BLaER1 treated with 17β-estradiol and CSF1 and Interleukin-3, amounts not matched to agents 10 nM and 100 nM (cell line): ENCODE measurements at regions not wholly inside any gene's neighbourhood (a gene's known extent, or its start where the extent isn't known, plus 50 kb on each side); places are given as distances from the start of the nearest gene placed in this dataset.

Experiments
- H3K27ac ChIP-seq, 11 experiments: shearing (Covaris generic); formaldehyde crosslinking; 2 replicates each; pipeline ENCODE4 v1.8.1; 2022
- H3K27me3 ChIP-seq, 11 experiments: shearing (Covaris generic); formaldehyde crosslinking; 2 replicates each; pipeline ENCODE4 v1.8.1; 2022
- H3K36me3 ChIP-seq, 11 experiments: shearing (Covaris generic); formaldehyde crosslinking; 2 replicates each; pipeline ENCODE4 v1.8.1; 2022
- H3K4me1 ChIP-seq, 10 experiments: shearing (Covaris generic); formaldehyde crosslinking; 2 replicates each; pipeline ENCODE4 v1.8.1; 2022
- H3K4me2 ChIP-seq, 11 experiments: shearing (Covaris generic); formaldehyde crosslinking; 2 replicates each; pipeline ENCODE4 v1.8.1; 2022
- H3K4me3 ChIP-seq, 10 experiments: shearing (Covaris generic); formaldehyde crosslinking; 2 replicates each; pipeline ENCODE4 v1.8.1; 2022
- H3K9ac ChIP-seq, 11 experiments: shearing (Covaris generic); formaldehyde crosslinking; 2 replicates each; pipeline ENCODE4 v1.8.1; 2022
- H3K9me3 ChIP-seq, 11 experiments: shearing (Covaris generic); formaldehyde crosslinking; replicated peaks in 1 of 11; 2 replicates each; pipeline ENCODE4 v1.8.1; 2022
- H4K20me1 ChIP-seq, 11 experiments: shearing (Covaris generic); formaldehyde crosslinking; 2 replicates each; pipeline ENCODE4 v1.8.1; 2022
- Cebpa-rat ChIP-seq, 11 experiments: shearing (Covaris generic); IDR thresholded peaks; 2 replicates each; pipeline ENCODE4 v1.8.1; 2022

DNA sequence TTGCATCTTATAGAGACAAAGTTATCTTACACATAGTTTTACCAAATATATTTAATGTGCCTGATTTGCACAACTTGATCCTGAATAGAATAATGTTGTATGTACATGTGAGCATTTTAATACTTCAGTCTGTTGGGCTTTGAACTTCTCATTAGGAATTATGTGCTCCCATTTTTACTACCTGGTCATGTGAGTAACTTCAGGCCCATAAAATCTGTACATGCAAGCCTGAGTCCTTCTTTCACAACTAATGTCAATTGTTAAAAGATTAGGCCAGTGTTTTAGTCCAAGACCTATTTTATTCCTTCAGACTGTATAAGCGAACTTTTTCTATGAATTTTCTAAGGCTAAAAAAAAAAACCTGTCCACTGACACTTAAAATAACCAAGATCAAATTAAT, 715.4 kb downstream of the CDH8 start:
- Histone ChIP-seq H3K27me3 (no peaks in the 10 kb centered on the region), H3K4me3 (no peak overlapping the region), H4K20me1 (no peaks in the 10 kb centered on the region), H3K4me2 (no peak overlapping the region), H3K9ac (no peak overlapping the region), H3K4me1 (peaks cover 0 to 14% (median 10%) of the 10 kb centered on the region in 10 experiments; a peak in 13 of 20 replicates), H3K9me3 (no peaks in the 10 kb centered on the region; a peak in 1 of 22 replicates), H3K36me3 (no peaks in the 10 kb centered on the region), H3K27ac (no peak overlapping the region)
- no peak for TF ChIP-seq Cebpa-rat (IDR thresholded peaks at IDR 0.05)

DNA sequence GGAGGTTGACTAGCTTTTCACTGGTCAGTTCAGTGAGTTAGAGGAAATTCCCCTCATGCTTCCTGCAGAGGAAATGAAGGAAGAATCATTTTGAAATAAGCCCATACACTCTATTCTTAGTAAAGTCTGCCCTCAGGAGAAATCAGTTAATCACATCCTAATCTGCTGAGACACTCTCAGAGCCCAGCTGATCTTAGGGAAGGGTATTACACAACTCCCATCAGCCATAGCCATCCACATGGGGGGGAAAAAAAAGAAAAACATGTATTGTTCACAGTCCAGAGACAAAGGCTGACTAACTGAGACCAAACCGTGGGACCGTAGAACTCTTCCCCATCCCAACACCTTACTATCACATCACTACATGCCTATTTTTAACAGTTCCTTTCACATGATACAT, 722.3 kb downstream of the CDH8 start:
- peak overlapping the region in 10 of 11 experiments; percentile 30 to 73 (median 50); a peak in 18 of 22 replicates for H3K4me2 ChIP-seq
- H3K36me3 ChIP-seq, result no peaks in the 10 kb centered on the region
- peak overlapping the region in 8 of 11 experiments; percentile 29 to 63 (median 56); a peak in 15 of 22 replicates for H3K27ac ChIP-seq
- TF ChIP-seq Cebpa-rat (IDR thresholded peaks at IDR 0.05), result peak in 4 of 11 experiments; percentile 18 to 43 (median 39); a peak in 2 of 22 replicates
- no peaks in the 10 kb centered on the region for H4K20me1 ChIP-seq
- H3K9me3 ChIP-seq, result peaks cover 0 to 11% (median 3%) of the 10 kb centered on the region in 11 experiments; a peak in 9 of 22 replicates
- no peak overlapping the region for H3K9ac ChIP-seq
- H3K4me3 ChIP-seq, result no peak overlapping the region
- H3K27me3 ChIP-seq, result no peaks in the 10 kb centered on the region
- H3K4me1 ChIP-seq, result peaks cover 15 to 46% (median 34%) of the 10 kb centered on the region in 10 experiments

DNA sequence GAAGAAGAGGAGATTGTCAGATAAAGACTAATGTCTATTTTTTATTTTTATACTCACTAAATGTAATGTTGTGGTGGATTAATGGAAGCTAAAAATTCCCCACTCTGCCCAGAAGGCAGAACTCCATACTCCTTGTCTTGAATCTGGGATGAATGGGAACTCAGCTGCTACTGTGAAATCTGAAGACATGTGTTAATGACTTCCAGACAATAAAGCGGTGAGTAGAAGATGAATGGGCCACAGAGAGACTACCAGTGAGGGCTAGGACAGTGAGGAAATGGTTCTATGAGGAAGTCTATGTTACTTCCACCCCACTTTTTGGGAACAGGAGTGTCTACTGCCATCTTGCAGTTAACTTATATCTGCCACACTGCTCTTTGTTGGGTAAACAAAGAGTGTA, 726.9 kb downstream of the CDH8 start:
- Histone ChIP-seq H4K20me1 (no peaks in the 10 kb centered on the region), H3K9ac (no peak overlapping the region), H3K27ac (no peak overlapping the region), H3K4me3 (no peak overlapping the region), H3K27me3 (no peaks in the 10 kb centered on the region), H3K36me3 (no peaks in the 10 kb centered on the region), H3K9me3 (no peaks in the 10 kb centered on the region; a peak in 1 of 22 replicates), H3K4me1 (peaks cover 15 to 42% (median 34%) of the 10 kb centered on the region in 10 experiments), H3K4me2 (no peak overlapping the region)
- no peak for TF ChIP-seq Cebpa-rat (IDR thresholded peaks at IDR 0.05)

DNA sequence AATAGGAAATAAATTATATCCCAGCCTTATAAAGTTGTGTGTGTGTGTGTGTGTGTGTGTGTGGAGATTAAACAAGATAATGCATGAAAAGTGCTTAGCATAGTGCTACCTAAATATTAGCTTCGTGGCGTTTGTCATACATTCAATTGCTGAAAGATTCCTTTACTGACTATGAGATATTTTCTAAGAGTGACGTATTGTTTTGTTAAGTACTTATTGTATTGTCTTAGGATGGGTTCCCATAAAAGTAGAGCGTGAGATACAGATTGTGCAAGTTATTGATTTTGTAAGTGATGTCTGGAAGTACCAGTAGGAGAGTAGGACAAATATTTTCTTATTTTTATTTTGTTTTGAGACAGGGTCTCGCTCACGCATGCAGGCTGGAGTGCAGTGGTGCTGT, 730.0 kb downstream of the CDH8 start:
- Histone ChIP-seq H3K4me1 (peaks cover 4 to 10% (median 8%) of the 10 kb centered on the region in 10 experiments), H3K4me2 (no peak overlapping the region), H3K4me3 (no peak overlapping the region), H3K36me3 (no peaks in the 10 kb centered on the region), H4K20me1 (no peaks in the 10 kb centered on the region), H3K9ac (no peak overlapping the region), H3K27ac (no peak overlapping the region), H3K9me3 (no peaks in the 10 kb centered on the region), H3K27me3 (no peaks in the 10 kb centered on the region)
- TF ChIP-seq Cebpa-rat (IDR thresholded peaks at IDR 0.05), result no peak

DNA sequence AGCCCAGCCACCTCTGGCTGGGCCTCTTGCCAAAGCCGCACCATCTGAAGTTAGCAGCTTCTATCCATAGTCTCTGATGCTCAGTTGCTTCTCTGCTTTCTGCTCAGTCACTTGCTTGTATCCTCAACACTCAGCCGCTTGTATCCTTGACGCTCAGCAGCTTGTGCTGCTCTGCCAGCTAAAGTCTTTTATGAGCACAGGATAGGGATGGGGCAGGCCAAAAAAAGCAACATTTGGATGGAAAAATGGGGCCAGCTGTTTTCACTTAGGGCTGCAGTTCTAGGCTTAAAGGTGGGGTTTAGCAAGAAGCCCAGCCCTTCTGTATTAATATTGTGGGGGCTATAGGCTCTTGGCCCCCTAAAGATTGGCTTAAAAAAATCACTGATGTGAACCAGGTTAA, 739.4 kb downstream of the CDH8 start:
- H3K9me3 ChIP-seq, result no peaks in the 10 kb centered on the region
- no peak overlapping the region for H3K4me2 ChIP-seq
- H3K4me1 ChIP-seq, result peaks cover 0 to 11% (median 0%) of the 10 kb centered on the region in 10 experiments; a peak in 4 of 20 replicates
- H3K36me3 ChIP-seq, result no peaks in the 10 kb centered on the region
- no peak overlapping the region for H3K9ac ChIP-seq
- H4K20me1 ChIP-seq, result no peaks in the 10 kb centered on the region
- no peak overlapping the region for H3K27ac ChIP-seq
- no peak overlapping the region for H3K4me3 ChIP-seq
- TF ChIP-seq Cebpa-rat (IDR thresholded peaks at IDR 0.05), result no peak
- no peaks in the 10 kb centered on the region for H3K27me3 ChIP-seq

DNA sequence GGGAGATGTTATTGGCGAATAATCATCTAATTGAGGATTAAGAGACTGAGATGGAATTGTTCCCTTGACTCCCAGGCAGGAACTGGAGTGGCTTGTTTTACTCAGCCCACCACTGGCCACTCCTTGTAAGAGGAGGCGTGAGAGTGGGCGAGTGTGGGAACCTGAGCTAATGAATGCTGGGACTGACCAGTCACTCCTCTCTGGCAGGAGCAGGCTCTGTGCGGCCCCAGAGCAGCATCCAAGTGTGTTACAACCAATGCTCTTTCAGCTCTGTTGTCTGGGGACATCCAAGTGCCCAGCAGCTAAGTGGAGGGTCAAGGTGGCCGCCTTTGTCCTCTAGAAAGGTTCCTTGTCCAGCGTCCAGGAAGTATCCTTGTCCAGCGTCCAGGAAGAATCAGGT, 739.9 kb downstream of the CDH8 start:
- H3K27me3 ChIP-seq, result no peaks in the 10 kb centered on the region
- H3K9me3 ChIP-seq, result no peaks in the 10 kb centered on the region
- no peaks in the 10 kb centered on the region for H4K20me1 ChIP-seq
- H3K4me2 ChIP-seq, result no peak overlapping the region
- no peaks in the 10 kb centered on the region for H3K36me3 ChIP-seq
- no peak overlapping the region for H3K9ac ChIP-seq
- no peak overlapping the region for H3K4me3 ChIP-seq
- TF ChIP-seq Cebpa-rat (IDR thresholded peaks at IDR 0.05), result no peak
- no peak overlapping the region for H3K27ac ChIP-seq
- H3K4me1 ChIP-seq, result peaks cover 0 to 11% (median 0%) of the 10 kb centered on the region in 10 experiments; a peak in 4 of 20 replicates

DNA sequence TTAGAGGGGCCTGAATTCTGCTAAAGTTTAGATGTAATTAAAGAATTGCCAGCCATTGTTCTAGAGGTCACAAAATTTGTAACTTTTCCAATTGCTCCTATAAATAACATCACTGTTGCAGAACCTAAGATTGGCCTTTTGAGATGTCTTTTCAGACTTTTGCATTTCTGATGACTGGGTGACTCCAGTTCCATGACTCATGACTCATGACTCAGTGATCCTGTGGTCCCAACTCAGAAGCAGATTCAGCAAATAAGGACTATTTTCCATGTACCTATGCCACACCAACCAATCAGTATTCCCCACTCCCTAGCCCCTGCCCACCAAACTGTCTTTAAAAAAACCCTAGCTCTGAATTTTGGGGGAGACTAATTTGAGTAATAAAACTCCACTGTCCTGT, 740.9 kb downstream of the CDH8 start:
- TF ChIP-seq Cebpa-rat (IDR thresholded peaks at IDR 0.05), result no peak
- Histone ChIP-seq H3K4me3 (no peak overlapping the region), H3K9me3 (no peaks in the 10 kb centered on the region), H4K20me1 (no peaks in the 10 kb centered on the region), H3K36me3 (no peaks in the 10 kb centered on the region), H3K4me1 (peaks cover 0 to 11% (median 0%) of the 10 kb centered on the region in 10 experiments; a peak in 4 of 20 replicates), H3K27me3 (no peaks in the 10 kb centered on the region), H3K9ac (no peak overlapping the region), H3K4me2 (peak overlapping the region in 2 of 11 experiments; percentile 9 to 34; a peak in 2 of 22 replicates), H3K27ac (no peak overlapping the region)

DNA sequence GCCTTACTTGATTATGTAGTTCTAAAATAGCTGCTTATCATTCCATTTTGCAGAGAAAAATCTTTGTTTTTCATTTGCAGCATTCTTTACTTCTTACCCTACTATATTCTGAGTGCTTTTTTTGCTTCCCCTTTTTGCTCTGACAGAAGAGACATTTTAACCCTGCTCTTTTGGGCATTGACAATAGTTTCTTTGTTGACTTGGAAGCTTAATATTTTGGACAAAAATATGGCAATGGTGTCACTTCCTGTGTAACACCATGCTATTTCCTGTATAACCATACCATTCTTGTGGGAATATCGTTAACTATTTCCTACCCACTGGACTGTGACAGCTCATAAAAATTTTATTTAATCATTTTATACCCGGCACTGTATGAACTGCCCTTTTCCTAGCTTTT, 747.1 kb downstream of the CDH8 start:
- Histone ChIP-seq H3K36me3 (no peaks in the 10 kb centered on the region), H3K4me2 (peak overlapping the region in 7 of 11 experiments; percentile 15 to 37 (median 23); a peak in 6 of 22 replicates), H4K20me1 (no peaks in the 10 kb centered on the region), H3K4me3 (no peak overlapping the region), H3K9me3 (no peaks in the 10 kb centered on the region), H3K9ac (no peak overlapping the region), H3K27ac (no peak overlapping the region), H3K4me1 (peaks cover 0 to 11% (median 7%) of the 10 kb centered on the region in 10 experiments; a peak in 12 of 20 replicates), H3K27me3 (no peaks in the 10 kb centered on the region)
- no peak for TF ChIP-seq Cebpa-rat (IDR thresholded peaks at IDR 0.05)

DNA sequence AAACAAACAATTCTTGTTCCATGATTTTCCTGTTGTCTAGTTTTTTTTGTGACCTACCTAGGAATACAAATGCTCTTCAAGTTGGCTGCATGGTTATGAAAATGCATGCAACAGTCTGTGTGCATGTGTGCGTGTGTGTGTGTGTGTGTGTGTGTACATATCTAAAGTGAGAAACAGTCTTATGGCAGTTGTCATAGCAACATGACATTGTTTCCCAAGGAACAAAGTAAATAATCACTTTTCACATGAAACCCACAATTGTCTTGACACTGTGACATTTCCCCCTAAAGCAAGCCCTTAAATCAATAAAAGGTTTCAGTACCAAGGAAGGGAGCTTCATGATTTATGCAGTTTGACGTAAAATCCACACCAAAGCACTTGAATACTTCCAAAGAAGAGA, 758.4 kb downstream of the CDH8 start:
- H3K4me1 ChIP-seq, result no peaks in the 10 kb centered on the region

DNA sequence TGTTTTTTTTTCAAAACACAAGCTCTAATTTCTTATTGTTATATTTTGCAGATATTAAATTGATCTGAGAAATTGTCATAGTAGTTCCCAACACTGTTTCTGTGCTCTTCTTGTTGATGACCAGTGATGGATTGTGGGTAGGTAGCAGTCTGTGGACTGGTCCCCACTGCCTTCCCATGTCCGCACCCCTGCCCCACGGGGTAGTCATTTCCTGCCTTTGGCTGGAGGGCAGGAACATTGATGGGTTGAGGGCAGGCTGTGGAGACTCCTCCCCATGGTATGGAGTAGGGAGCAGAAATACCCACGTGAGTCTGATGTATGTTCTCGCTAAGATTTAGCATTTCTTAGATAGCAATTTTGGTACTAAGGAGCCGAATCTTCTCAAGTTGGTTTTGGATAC, 762.0 kb downstream of the CDH8 start:
- no peaks in the 10 kb centered on the region for H3K36me3 ChIP-seq
- H3K9ac ChIP-seq, result no peak overlapping the region
- peaks cover 0 to 4% (median 0%) of the 10 kb centered on the region in 11 experiments; a peak in 1 of 22 replicates for H3K9me3 ChIP-seq
- H3K4me2 ChIP-seq, result no peak overlapping the region
- no peaks in the 10 kb centered on the region for H3K4me1 ChIP-seq
- no peaks in the 10 kb centered on the region for H4K20me1 ChIP-seq
- H3K4me3 ChIP-seq, result no peak overlapping the region
- no peak for TF ChIP-seq Cebpa-rat (IDR thresholded peaks at IDR 0.05)
- H3K27ac ChIP-seq, result no peak overlapping the region
- H3K27me3 ChIP-seq, result no peaks in the 10 kb centered on the region

More for the DNA sequence above, 758.4 kb downstream of the CDH8 start:
- Histone ChIP-seq H3K4me2 (no peak overlapping the region), H3K9ac (no peak overlapping the region), H3K27ac (no peak overlapping the region), H3K36me3 (no peaks in the 10 kb centered on the region), H3K27me3 (no peaks in the 10 kb centered on the region), H3K4me3 (no peak overlapping the region), H3K9me3 (peaks cover 0 to 4% (median 0%) of the 10 kb centered on the region in 11 experiments; a peak in 1 of 22 replicates), H4K20me1 (no peaks in the 10 kb centered on the region)
- no peak for TF ChIP-seq Cebpa-rat (IDR thresholded peaks at IDR 0.05)
